ENCODE measurements at regions not wholly inside any gene's neighbourhood (a gene's known extent, or its start where the extent isn't known, plus 50 kb on each side); places are given as distances from the start of the nearest gene placed in this dataset.

GRCh38 chr20:37640600-37641561 is 52.9 kb upstream of the CTNNBL1 start:
- TF ChIP-seq ZBTB4 (CRISPR knock-in tag; IDR thresholded peaks at IDR 0.05) (no peak), ZBTB33 (IDR thresholded peaks at IDR 0.05) (no peak), STAT3 (IDR thresholded peaks at IDR 0.05; ENCODE audit: low read depth, low read length) (no peak), RFX5 (IDR thresholded peaks at IDR 0.05; ENCODE audit: low read depth, low read length) (no peak)
- TF ChIP-seq, protein P1, sequence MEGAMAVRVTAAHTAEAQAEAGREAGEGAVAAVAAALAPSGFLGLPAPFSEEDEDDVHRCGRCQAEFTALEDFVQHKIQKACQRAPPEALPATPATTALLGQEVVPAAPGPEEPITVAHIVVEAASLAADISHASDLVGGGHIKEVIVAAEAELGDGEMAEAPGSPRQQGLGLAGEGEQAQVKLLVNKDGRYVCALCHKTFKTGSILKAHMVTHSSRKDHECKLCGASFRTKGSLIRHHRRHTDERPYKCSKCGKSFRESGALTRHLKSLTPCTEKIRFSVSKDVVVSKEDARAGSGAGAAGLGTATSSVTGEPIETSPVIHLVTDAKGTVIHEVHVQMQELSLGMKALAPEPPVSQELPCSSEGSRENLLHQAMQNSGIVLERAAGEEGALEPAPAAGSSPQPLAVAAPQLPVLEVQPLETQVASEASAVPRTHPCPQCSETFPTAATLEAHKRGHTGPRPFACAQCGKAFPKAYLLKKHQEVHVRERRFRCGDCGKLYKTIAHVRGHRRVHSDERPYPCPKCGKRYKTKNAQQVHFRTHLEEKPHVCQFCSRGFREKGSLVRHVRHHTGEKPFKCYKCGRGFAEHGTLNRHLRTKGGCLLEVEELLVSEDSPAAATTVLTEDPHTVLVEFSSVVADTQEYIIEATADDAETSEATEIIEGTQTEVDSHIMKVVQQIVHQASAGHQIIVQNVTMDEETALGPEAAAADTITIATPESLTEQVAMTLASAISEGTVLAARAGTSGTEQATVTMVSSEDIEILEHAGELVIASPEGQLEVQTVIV (IDR thresholded peaks at IDR 0.05; ENCODE audit: borderline replicate concordance, partially characterized antibody): no peak
- no peaks in the 10 kb centered on the region for H3K9me3 ChIP-seq (replicated peaks; ENCODE audit: control insufficient read depth, insufficient read depth, low read length)
- WGBS (ENCODE audit: insufficient coverage, insufficient replicate concordance, low lambda C conversion rate, missing lambda C conversion rate): 36% methylated on average over 13 of the region's 13 CpGs
- H3K27ac ChIP-seq (ENCODE audit: control insufficient read depth, insufficient read depth): no peak overlapping the region
- no peak overlapping the region for H3K4me2 ChIP-seq (ENCODE audit: control insufficient read depth, insufficient read depth)
- H3K27me3 ChIP-seq (replicated peaks in 1 of 2; ENCODE audit: control insufficient read depth in 2 of 2, insufficient read depth in 2 of 2, low read length in 1 of 2): peaks cover 2 to 13% of the 10 kb centered on the region in 2 experiments; a peak in 3 of 4 replicates
- no peak overlapping the region for H3K9ac ChIP-seq (ENCODE audit: control insufficient read depth, insufficient read depth, low read length)
- no peaks in the 10 kb centered on the region for H3K36me3 ChIP-seq (ENCODE audit: control insufficient read depth in 2 of 2, insufficient read depth in 2 of 2, low read length in 1 of 2)
- in situ Hi-C loops (cut with MboI) (no loop called here), intact Hi-C loops (cut with micrococcal nuclease; ENCODE audit: unreplicated experiment) (no loop called here)
- CTCF ChIA-PET: no interaction called here
- FAIRE-seq (no peak), DNase-seq (ENCODE audit: low read depth, low spot score) (no peak), ATAC-seq (no peak)
- no peaks in the 10 kb centered on the region for H3K79me2 ChIP-seq (ENCODE audit: control insufficient read depth, insufficient read depth, low read length)
- POLR2A ChIA-PET: no interaction called here
- H2AFZ ChIP-seq (ENCODE audit: control insufficient read depth, low read depth, low read length): no peak overlapping the region
- no peaks in the 10 kb centered on the region for H4K20me1 ChIP-seq (ENCODE audit: control insufficient read depth, insufficient read depth)
- H3K4me1 ChIP-seq (ENCODE audit: control insufficient read depth, insufficient read depth, low read length): no peaks in the 10 kb centered on the region
- no peak overlapping the region for H3K4me3 ChIP-seq
- RAD21 ChIA-PET (ENCODE audit: unreplicated experiment): no interaction called here
- BruUV-seq (replicated peaks): no TSS peak
- SMC1A ChIA-PET (ENCODE audit: uncharacterized antibody, unreplicated experiment): no interaction called here
